GM18909 (cell line): ENCODE measurements at regions not wholly inside any gene's neighbourhood (a gene's known extent, or its start where the extent isn't known, plus 50 kb on each side); places are given as distances from the start of the nearest gene placed in this dataset.

Experiments used
- ATAC-seq: cut with Tn5 transposase; IDR thresholded peaks from one replicate; pipeline ENCODE4 v1.9.1; 2021; ENCODE audit warnings: mild to moderate bottlenecking; ENCODE audit not compliant: unreplicated experiment, poor library complexity

GRCh38 chr17:71656964-71657858, 463.6 kb upstream of the SOX9 start:
- no peak for ATAC-seq

- ATAC-seq, result no peak
These were observed 461.8 kb upstream of the SOX9 start for GRCh38 chr17:71658996-71659395.

- ATAC-seq, result no peak
These were observed 456.0 kb upstream of the SOX9 start for GRCh38 chr17:71664861-71665260.

- ATAC-seq, result no peak
These were observed 454.8 kb upstream of the SOX9 start for GRCh38 chr17:71666047-71666446.

GRCh38 chr17:71667661-71668060, 453.2 kb upstream of the SOX9 start:
- ATAC-seq, result no peak

GRCh38 chr17:71668807-71669206, 452.0 kb upstream of the SOX9 start:
- ATAC-seq, result no peak

- no peak for ATAC-seq
These were observed 443.4 kb upstream of the SOX9 start for GRCh38 chr17:71677439-71677838.

GRCh38 chr17:71679832-71680231, 441.0 kb upstream of the SOX9 start:
- ATAC-seq, result no peak

GRCh38 chr17:71681427-71682173, 439.2 kb upstream of the SOX9 start:
- ATAC-seq, result no peak

- no peak for ATAC-seq
These were observed 438.7 kb upstream of the SOX9 start for GRCh38 chr17:71682174-71682494.

- no peak for ATAC-seq
These were observed 431.0 kb upstream of the SOX9 start for GRCh38 chr17:71689782-71690181.

GRCh38 chr17:71699907-71700306, 420.9 kb upstream of the SOX9 start:
- no peak for ATAC-seq

- no peak for ATAC-seq
These were observed 417.1 kb upstream of the SOX9 start for GRCh38 chr17:71703701-71704100.

GRCh38 chr17:71709271-71709890, 411.4 kb upstream of the SOX9 start:
- ATAC-seq, result no peak

- no peak for ATAC-seq
These were observed 410.9 kb upstream of the SOX9 start for GRCh38 chr17:71709946-71710345.

- ATAC-seq, result no peak
These were observed 410.0 kb upstream of the SOX9 start for GRCh38 chr17:71710816-71711215.

GRCh38 chr17:71713846-71714245, 407.0 kb upstream of the SOX9 start:
- no peak for ATAC-seq

GRCh38 chr17:71724339-71724738, 396.5 kb upstream of the SOX9 start:
- no peak for ATAC-seq

- ATAC-seq, result no peak
These were observed 395.0 kb upstream of the SOX9 start for GRCh38 chr17:71725811-71726210.

GRCh38 chr17:71726341-71726740, 394.5 kb upstream of the SOX9 start:
- ATAC-seq, result no peak

GRCh38 chr17:71727292-71727691, 393.5 kb upstream of the SOX9 start:
- ATAC-seq, result no peak
